ENCODE measurements at regions not wholly inside any gene's neighbourhood (a gene's known extent, or its start where the extent isn't known, plus 50 kb on each side); places are given as distances from the start of the nearest gene placed in this dataset.
A peak's percentile ranks its signal among the peaks of the same experiment; 100 is the strongest.
"Not testable (repeated sequence)": the region's sequence is repeated elsewhere in the genome, so short reads cannot be mapped to it uniquely, and the experiment has no call there.

- no peak for DNase-seq
These were observed 813.8 kb downstream of the RNF144A start for GRCh38 chr2:7730990-7731389.

GRCh38 chr2:7732497-7732896 is 815.3 kb downstream of the RNF144A start:
- DNase-seq, result no peak

- DNase-seq, result peak; percentile 25
These were observed 819.6 kb downstream of the RNF144A start for GRCh38 chr2:7736646-7737305.

GRCh38 chr2:7738596-7738995 is 821.4 kb downstream of the RNF144A start:
- no peak for DNase-seq

GRCh38 chr2:7740114-7740513 is 822.9 kb downstream of the RNF144A start:
- no peak for DNase-seq

- DNase-seq, result no peak
These were observed 825.1 kb downstream of the RNF144A start for GRCh38 chr2:7742301-7742700.

GRCh38 chr2:7744827-7745226 is 827.6 kb downstream of the RNF144A start:
- DNase-seq, result peak; percentile 46

- DNase-seq, result peak; percentile 53
These were observed 828.2 kb downstream of the RNF144A start for GRCh38 chr2:7745369-7745768.

GRCh38 chr2:7748717-7749415 is 831.7 kb downstream of the RNF144A start:
- DNase-seq, result no peak

- DNase-seq, result no peak
These were observed 832.8 kb downstream of the RNF144A start for GRCh38 chr2:7749895-7750559.

- no peak for DNase-seq
These were observed 835.1 kb downstream of the RNF144A start for GRCh38 chr2:7752291-7752690.

- no peak for DNase-seq
These were observed 836.6 kb downstream of the RNF144A start for GRCh38 chr2:7753777-7754176.

- no peak for DNase-seq
These were observed 838.7 kb downstream of the RNF144A start for GRCh38 chr2:7755879-7756278.

GRCh38 chr2:7758073-7758759 is 841.0 kb downstream of the RNF144A start:
- no peak for DNase-seq

GRCh38 chr2:7759898-7760297 is 842.7 kb downstream of the RNF144A start:
- no peak for DNase-seq

- DNase-seq, result not testable (repeated sequence)
These were observed 846.2 kb downstream of the RNF144A start for GRCh38 chr2:7763418-7763817.

GRCh38 chr2:7765236-7765635 is 848.0 kb downstream of the RNF144A start:
- DNase-seq, result no peak

- no peak for DNase-seq
These were observed 849.0 kb downstream of the RNF144A start for GRCh38 chr2:7766088-7766722.

- DNase-seq, result no peak
These were observed 849.9 kb downstream of the RNF144A start for GRCh38 chr2:7766978-7767565.

GRCh38 chr2:7767902-7768301 is 850.7 kb downstream of the RNF144A start:
- DNase-seq, result no peak

GRCh38 chr2:7771781-7772180 is 854.6 kb downstream of the RNF144A start:
- no peak for DNase-seq
